Stimulated activated CD4-positive, alpha-beta T cell treated with anti-CD3 and anti-CD28 coated beads, Interleukin-2, amount 100 ng/mL, for 24 hours (primary cell): ENCODE measurements at regions not wholly inside any gene's neighbourhood (a gene's known extent, or its start where the extent isn't known, plus 50 kb on each side); places are given as distances from the start of the nearest gene placed in this dataset.
A peak's percentile ranks its signal among the peaks of the same experiment; 100 is the strongest.
"Not testable (repeated sequence)": the region's sequence is repeated elsewhere in the genome, so short reads cannot be mapped to it uniquely, and the experiment has no call there.

Experiments used
- DNase-seq, 2 donors: peaks; one replicate each; pipeline ENCODE4 v3.0.0-alpha.2; 2020

- no peak for DNase-seq
Measured at GRCh38 chr13:23050126-23050525, 130.7 kb upstream of the SGCG start.

DNA sequence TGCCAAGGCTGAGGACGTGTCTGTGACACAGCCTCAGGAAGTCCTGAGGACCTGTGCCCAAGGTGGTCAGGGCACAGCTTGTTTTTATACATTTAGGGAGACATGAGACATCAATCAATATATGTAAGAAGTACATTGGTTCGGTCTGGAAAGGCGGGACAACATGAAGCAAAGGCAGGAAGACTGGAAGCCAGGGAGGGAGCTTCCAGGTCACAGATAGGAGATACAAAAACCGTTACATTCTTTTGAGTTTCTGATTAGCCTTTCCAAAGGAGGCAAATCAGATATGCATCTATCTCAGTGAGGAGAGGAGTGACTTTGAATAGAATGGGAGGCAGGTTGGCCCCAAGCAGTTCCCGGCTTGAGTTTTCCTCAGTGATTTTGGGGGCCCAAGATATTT is 127.1 kb upstream of the SGCG start:
- DNase-seq: not testable (repeated sequence)

GRCh38 chr13:23059173-23059572 is 121.6 kb upstream of the SGCG start:
- DNase-seq: no peak

- DNase-seq: no peak
Measured at GRCh38 chr13:23060959-23061358, 119.8 kb upstream of the SGCG start.

- no peak for DNase-seq
Measured at GRCh38 chr13:23067129-23067528, 113.7 kb upstream of the SGCG start.

GRCh38 chr13:23069566-23069965 is 111.2 kb upstream of the SGCG start:
- DNase-seq: no peak

DNA sequence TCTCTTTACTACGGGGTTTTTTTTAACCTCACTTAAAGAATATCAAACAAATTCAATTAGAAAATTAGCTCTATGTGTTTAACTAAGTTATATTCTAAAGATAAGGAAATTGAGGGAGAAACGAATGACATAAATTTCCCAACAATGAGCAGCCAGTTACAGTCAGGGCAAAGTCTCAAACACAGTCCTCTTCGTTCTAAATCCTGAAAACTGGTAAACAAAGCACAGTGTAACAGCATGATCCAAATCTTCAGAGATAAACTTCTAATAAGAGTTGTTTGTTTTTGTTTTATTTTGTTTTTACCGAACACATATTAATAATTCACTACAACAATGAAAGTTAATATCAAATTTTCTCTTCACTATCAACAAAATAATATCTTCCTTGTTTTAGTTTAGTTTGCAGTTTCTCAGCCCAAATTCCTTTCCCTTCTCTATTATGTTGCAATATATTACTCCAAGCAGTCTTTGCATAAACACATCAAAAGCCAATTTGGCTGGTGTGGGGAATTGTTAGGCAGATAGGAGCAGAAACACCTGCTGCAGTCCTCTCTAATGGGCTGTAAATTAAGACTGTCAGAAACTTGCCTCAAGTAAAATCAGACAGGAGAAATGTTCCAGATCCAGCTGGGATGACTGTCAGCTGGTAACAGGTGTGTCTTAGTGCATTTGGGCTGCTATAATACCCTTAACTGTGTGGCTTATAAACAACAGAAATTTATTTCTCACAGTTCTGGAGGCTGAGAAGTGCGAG is 106.5 kb upstream of the SGCG start:
- DNase-seq: no peak

- no peak for DNase-seq
Measured at GRCh38 chr13:23081220-23081619, 99.6 kb upstream of the SGCG start.

GRCh38 chr13:23081901-23082300 is 98.9 kb upstream of the SGCG start:
- DNase-seq: no peak

GRCh38 chr13:23086968-23087623 is 93.7 kb upstream of the SGCG start:
- no peak for DNase-seq

DNA sequence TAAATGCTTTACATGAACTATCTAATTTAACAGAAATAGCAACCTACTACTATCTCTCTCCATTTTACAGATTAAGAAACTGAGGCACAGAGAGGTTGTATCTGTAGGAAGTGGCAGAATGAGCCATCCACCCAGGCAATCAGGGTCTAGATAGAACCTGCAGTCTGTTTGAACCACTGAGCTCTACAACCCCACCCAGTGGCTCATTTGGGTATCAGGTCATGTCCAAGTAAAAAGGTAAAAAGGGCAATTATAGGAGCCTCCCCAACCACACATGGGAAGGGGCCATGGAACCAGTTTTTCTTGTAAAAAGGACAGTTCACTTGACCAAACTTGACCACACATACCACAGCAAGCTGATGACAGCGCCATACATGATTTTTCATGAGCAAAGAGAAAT is 92.9 kb upstream of the SGCG start:
- peak in 1 of 2 donors; percentile 19 for DNase-seq

DNA sequence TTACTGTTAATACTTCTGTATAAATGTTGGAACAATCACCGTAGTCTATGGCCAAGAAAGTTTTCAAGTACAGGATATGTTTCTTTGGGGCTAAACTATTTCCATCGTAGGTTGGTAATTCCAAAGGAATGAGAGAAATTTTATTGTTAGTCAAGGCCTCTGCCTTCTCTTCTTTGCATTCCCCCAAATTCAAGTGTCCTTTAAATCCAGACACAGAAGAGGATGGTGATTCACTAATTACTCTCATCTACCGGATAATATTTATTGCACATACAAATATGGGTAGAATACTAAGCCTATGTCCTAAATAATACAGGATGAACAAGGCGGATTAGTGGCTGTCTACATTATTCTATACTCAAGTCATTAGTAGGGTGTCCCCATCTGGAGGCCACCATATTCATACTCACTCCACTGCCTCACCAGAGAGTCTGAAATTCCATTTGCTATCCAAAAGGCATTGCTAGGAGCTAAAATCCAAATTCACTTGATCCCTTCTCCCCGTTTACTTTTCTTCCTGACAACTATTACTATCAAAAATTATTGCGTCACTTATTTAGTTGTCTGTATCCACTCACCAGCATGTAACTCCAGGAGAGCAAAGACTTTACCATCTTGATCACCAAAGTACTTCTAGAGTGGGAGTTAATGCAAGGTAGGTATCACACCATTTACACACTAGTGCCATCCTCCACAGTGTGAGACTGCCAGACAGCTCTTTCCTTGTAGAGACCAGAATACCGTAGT is 82.4 kb upstream of the SGCG start:
- DNase-seq: no peak

DNA sequence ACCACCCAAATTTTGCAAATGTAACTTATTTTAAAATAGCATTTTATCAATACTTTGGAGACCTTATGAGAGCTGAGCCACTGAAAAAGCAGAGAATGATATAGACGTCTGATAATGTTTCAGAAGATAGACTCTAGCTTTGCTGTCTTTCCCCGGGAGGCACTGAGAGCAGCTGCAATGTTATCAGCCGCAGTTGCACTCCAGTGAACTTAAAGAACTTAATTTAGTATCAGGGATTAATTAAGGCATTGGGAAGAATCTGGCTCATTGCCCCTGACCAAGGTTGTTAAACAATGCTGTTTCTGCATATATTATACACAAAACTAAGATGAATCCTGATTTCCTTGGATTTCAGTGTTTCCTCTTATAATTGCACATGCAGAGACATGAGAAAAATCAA is 75.7 kb upstream of the SGCG start:
- DNase-seq: no peak

DNA sequence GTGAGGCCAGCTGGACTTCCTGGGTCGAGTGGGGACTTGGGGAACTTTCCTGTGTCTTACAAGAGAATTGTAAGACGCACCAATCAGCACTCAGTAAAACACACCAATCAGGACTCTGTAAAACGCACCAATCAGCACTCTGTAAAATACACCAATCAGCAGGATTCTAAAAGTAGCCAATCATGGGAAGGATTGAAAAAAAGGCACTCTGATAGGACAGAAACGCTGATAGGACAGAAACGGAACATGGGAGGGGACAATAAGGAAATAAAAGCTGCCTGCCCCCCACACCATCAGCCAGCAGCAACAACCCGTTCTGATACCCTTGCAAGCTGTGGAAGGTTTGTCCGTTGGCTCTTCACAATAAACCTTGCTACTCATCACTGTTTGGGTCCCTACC is 73.1 kb upstream of the SGCG start:
- no peak for DNase-seq

- no peak for DNase-seq
Measured at GRCh38 chr13:23119131-23119530, 61.6 kb upstream of the SGCG start.

GRCh38 chr13:23127540-23127939 is 53.2 kb upstream of the SGCG start:
- not testable (repeated sequence) for DNase-seq

GRCh38 chr13:23129331-23129730 is 51.4 kb upstream of the SGCG start:
- DNase-seq: no peak
